ENCODE measurements at regions not wholly inside any gene's neighbourhood (a gene's known extent, or its start where the extent isn't known, plus 50 kb on each side); places are given as distances from the start of the nearest gene placed in this dataset.

- no peak for TF ChIP-seq EZH2 (IDR thresholded peaks at IDR 0.05)
- no peak for TF ChIP-seq POLR2AphosphoS5 (IDR thresholded peaks at IDR 0.05; ENCODE audit: borderline replicate concordance, low read depth, low read length)
- TF ChIP-seq FOXP2 (optimal IDR thresholded peaks at IDR 0.05; ENCODE audit: control extremely low read depth, extremely low read length, insufficient read depth) = no peak
These were observed 2291.1 kb upstream of the PCDH20 start for GRCh38 chr13:63706751-63707150.
